DND-41 (cell line): ENCODE measurements at regions not wholly inside any gene's neighbourhood (a gene's known extent, or its start where the extent isn't known, plus 50 kb on each side); places are given as distances from the start of the nearest gene placed in this dataset.

Experiments
- ATAC-seq: fragments of 200-7000 bp; cut with Tn5 transposase; 3 replicates; pipeline ENCODE4 v1.9.1; 2021; ENCODE audit warnings: low read depth; ENCODE audit not compliant: insufficient read depth
- DNase-seq: peaks from one replicate; pipeline ENCODE4 v3.0.0-alpha.2; 2020
- H2AFZ ChIP-seq: 2 replicates; pipeline ENCODE4 v1.6.0; 2012; ENCODE audit warnings: low read depth, low read length
- H3K27ac ChIP-seq: 2 replicates; pipeline ENCODE4 v1.5.1; 2012; ENCODE audit warnings: low read length, inconsistent platforms
- H3K27me3 ChIP-seq: fragments of 200-600 bp; sonication (generic); 2 replicates; pipeline ENCODE4 v1.6.0; 2012; ENCODE audit warnings: low read length, mild to moderate bottlenecking, inconsistent platforms; ENCODE audit not compliant: insufficient read depth, poor library complexity
- H3K36me3 ChIP-seq: 2 replicates; pipeline ENCODE4 v1.5.1; 2012; ENCODE audit warnings: low read length, inconsistent platforms; ENCODE audit not compliant: insufficient read depth
- H3K4me1 ChIP-seq: 2 replicates; pipeline ENCODE4 v1.5.1; 2012; ENCODE audit warnings: mild to moderate bottlenecking, low read length; ENCODE audit not compliant: insufficient read depth
- H3K4me2 ChIP-seq: 2 replicates; pipeline ENCODE4 v1.6.0; 2012; ENCODE audit warnings: mild to moderate bottlenecking, moderate library complexity, low read length, inconsistent platforms; ENCODE audit not compliant: insufficient read depth
- H3K4me3 ChIP-seq, 2 experiments: fragments of 200-600 bp in 1 of 2; shearing (Covaris generic) in 1 of 2; 2 replicates each; pipeline ENCODE4 v1.5.1; 2012 to 2016; ENCODE audit warnings: inconsistent platforms in 2 of 2, low read length in 2 of 2, mild to moderate bottlenecking in 2 of 2, low read depth in 1 of 2, moderate library complexity in 1 of 2
- H3K79me2 ChIP-seq: 2 replicates; pipeline ENCODE4 v1.6.0; 2012; ENCODE audit warnings: low read length, inconsistent platforms; ENCODE audit not compliant: insufficient read depth
- H3K9ac ChIP-seq: 2 replicates; pipeline ENCODE4 v1.6.0; 2012; ENCODE audit warnings: low read depth, mild to moderate bottlenecking, inconsistent platforms, low read length, moderate library complexity
- H3K9me3 ChIP-seq: 2 replicates; pipeline ENCODE4 v1.5.1; 2012; ENCODE audit warnings: low read length, moderate library complexity, mild to moderate bottlenecking, inconsistent platforms; ENCODE audit not compliant: insufficient read depth, severe bottlenecking
- H4K20me1 ChIP-seq: 2 replicates; pipeline ENCODE4 v1.6.0; 2012; ENCODE audit warnings: low read length; ENCODE audit not compliant: insufficient read depth
- EZH2 ChIP-seq: IDR thresholded peaks from 3 replicates; pipeline ENCODE4 v1.6.1; 2012; ENCODE audit warnings: borderline replicate concordance, low read depth, mild to moderate bottlenecking, moderate library complexity, low read length, inconsistent platforms; ENCODE audit not compliant: severe bottlenecking
- TF ChIP-seq, protein P1 (sequence below): IDR thresholded peaks from 2 replicates; pipeline ENCODE4 v1.5.1; 2012; ENCODE audit warnings: borderline replicate concordance, low read length, moderate library complexity, mild to moderate bottlenecking; ENCODE audit not compliant: poor library complexity, severe bottlenecking; ENCODE audit errors: extremely low read depth

DNA sequence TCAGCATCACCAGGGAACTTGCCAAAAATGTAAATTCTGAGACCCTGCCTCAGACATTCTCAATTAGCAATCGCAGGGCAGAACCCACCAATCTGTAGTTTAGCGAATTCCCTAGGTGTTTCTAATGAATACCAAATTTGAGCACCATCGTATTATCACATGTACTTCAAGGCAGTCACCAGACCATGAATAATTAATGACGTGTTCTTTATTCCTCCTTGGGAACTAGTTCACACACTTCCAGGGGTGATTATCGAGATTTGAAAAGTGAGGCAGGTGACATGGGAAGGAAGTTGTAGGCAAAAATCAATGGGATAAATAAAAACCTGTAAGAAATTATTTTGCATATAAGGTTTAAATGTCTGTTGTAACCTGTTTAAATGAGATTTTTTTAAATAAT lies 102.5 kb upstream of the CRIM1 start:
- Histone ChIP-seq H3K4me2 (no peak overlapping the region), H3K4me3 (no peak overlapping the region), H3K27me3 (no peaks in the 10 kb centered on the region), H3K9me3 (no peaks in the 10 kb centered on the region), H4K20me1 (no peaks in the 10 kb centered on the region), H3K4me1 (peaks cover 5% of the 10 kb centered on the region; the same call in 1 of the 2 replicates), H2AFZ (no peak overlapping the region), H3K27ac (no peak overlapping the region), H3K36me3 (no peaks in the 10 kb centered on the region), H3K9ac (no peak overlapping the region), H3K79me2 (no peaks in the 10 kb centered on the region)
- no peak for TF ChIP-seq EZH2
- TF ChIP-seq, protein P1, sequence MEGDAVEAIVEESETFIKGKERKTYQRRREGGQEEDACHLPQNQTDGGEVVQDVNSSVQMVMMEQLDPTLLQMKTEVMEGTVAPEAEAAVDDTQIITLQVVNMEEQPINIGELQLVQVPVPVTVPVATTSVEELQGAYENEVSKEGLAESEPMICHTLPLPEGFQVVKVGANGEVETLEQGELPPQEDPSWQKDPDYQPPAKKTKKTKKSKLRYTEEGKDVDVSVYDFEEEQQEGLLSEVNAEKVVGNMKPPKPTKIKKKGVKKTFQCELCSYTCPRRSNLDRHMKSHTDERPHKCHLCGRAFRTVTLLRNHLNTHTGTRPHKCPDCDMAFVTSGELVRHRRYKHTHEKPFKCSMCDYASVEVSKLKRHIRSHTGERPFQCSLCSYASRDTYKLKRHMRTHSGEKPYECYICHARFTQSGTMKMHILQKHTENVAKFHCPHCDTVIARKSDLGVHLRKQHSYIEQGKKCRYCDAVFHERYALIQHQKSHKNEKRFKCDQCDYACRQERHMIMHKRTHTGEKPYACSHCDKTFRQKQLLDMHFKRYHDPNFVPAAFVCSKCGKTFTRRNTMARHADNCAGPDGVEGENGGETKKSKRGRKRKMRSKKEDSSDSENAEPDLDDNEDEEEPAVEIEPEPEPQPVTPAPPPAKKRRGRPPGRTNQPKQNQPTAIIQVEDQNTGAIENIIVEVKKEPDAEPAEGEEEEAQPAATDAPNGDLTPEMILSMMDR, result no peak
- no peak for ATAC-seq
- no peak for DNase-seq

DNA sequence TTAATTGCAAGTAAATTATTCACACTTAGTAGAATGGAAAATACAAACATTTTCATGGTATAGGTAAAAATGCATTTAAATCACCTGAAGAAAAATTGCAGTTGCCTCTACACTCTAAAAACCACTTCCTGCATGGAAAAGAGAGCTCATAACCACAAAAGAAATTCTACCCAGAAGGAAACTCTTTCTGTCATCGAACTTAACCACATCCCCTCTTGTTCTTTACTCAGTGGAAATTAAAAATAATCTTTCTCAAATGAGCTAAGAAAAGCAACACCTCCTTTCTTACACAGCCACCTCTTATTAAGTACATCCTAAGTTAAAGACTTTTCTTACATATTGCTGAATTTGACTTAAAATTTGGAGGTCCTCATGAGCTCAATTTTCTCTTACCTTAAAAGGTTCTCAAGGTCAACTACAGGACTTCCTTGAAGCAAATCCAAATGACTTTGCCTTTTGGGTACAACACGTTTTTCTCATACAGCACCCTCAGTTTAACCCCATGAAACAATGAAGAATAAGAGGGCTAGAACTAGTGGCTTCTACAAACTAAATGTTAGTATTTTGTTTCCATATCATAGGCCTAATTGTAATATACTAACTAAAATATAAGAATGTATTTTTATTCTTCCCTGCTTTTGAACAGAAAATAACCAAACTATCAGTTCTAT lies 109.1 kb upstream of the CRIM1 start:
- no peaks in the 10 kb centered on the region for H3K79me2 ChIP-seq
- 0 out of 4 replicates have a peak overlapping the region, but pooled peaks of 1 of the 2 experiments have one; percentile 29 for H3K4me3 ChIP-seq
- no peaks in the 10 kb centered on the region for H4K20me1 ChIP-seq
- H3K4me1 ChIP-seq, result peaks cover 53% of the 10 kb centered on the region
- ATAC-seq (peak; percentile 89), DNase-seq (no peak)
- TF ChIP-seq EZH2, result no peak
- TF ChIP-seq, protein P1, result no peak
- peak overlapping the region; percentile 52 for H3K4me2 ChIP-seq
- no peak overlapping the region for H2AFZ ChIP-seq
- H3K27me3 ChIP-seq, result no peaks in the 10 kb centered on the region
- H3K9me3 ChIP-seq, result no peaks in the 10 kb centered on the region
- H3K9ac ChIP-seq, result peak overlapping the region; percentile 32; the same call in 1 of the 2 replicates
- peak overlapping the region; percentile 89 for H3K27ac ChIP-seq
- no peaks in the 10 kb centered on the region for H3K36me3 ChIP-seq

DNA sequence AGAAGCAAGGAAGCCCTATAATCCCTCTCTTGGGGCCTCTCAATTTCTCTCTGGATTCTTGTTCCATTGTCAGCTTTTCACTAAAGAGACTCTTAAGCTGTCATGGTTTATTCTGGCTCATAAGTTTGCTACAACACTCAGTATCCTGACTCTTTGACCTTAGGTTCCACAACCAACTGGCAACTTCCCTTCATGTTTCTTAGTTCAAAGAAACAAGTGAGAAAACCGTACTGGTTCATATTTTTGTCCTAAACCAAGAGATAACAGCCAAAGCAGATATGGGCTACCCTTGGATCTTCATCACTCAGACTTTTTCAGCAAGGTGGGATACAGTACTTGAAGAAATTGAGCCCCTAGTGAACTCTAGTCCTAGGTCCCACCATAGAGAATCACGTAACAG lies 109.9 kb upstream of the CRIM1 start:
- Histone ChIP-seq H3K4me1 (peaks cover 61% of the 10 kb centered on the region), H3K27ac (peak overlapping the region; percentile 77)
- ATAC-seq, result peak; percentile 49

More for the DNA sequence above, 109.9 kb upstream of the CRIM1 start:
- Histone ChIP-seq H3K9ac (peak overlapping the region; percentile 13; the same call in 1 of the 2 replicates), H3K9me3 (no peaks in the 10 kb centered on the region), H3K27me3 (no peaks in the 10 kb centered on the region), H2AFZ (no peak overlapping the region), H3K4me2 (peak overlapping the region; percentile 45), H3K36me3 (no peaks in the 10 kb centered on the region), H3K4me3 (no peak overlapping the region), H3K79me2 (no peaks in the 10 kb centered on the region), H4K20me1 (no peaks in the 10 kb centered on the region)
- TF ChIP-seq, protein P1, result no peak
- no peak for TF ChIP-seq EZH2
- DNase-seq, result peak; percentile 31
